A172 (cell line): ENCODE measurements at regions not wholly inside any gene's neighbourhood (a gene's known extent, or its start where the extent isn't known, plus 50 kb on each side); places are given as distances from the start of the nearest gene placed in this dataset.
"Not testable (repeated sequence)": the region's sequence is repeated elsewhere in the genome, so short reads cannot be mapped to it uniquely, and the experiment has no call there.

Experiments
- DNase-seq: peaks from one replicate; pipeline ENCODE4 v3.0.0-alpha.2; 2015; ENCODE audit warnings: low spot score

- no peak for DNase-seq
These were observed 541.6 kb upstream of the FLRT2 start for GRCh38 chr14:84988357-84988756.

GRCh38 chr14:84991021-84991420 lies 538.9 kb upstream of the FLRT2 start:
- DNase-seq: no peak

- no peak for DNase-seq
These were observed 531.7 kb upstream of the FLRT2 start for GRCh38 chr14:84998216-84998615.

GRCh38 chr14:85002846-85003245 lies 527.1 kb upstream of the FLRT2 start:
- DNase-seq: no peak

- DNase-seq: no peak
These were observed 526.1 kb upstream of the FLRT2 start for GRCh38 chr14:85003805-85004204.

GRCh38 chr14:85009506-85009905 lies 520.4 kb upstream of the FLRT2 start:
- no peak for DNase-seq

GRCh38 chr14:85010186-85010585 lies 519.8 kb upstream of the FLRT2 start:
- no peak for DNase-seq

GRCh38 chr14:85016496-85016895 lies 513.4 kb upstream of the FLRT2 start:
- DNase-seq: no peak

- DNase-seq: not testable (repeated sequence)
These were observed 506.1 kb upstream of the FLRT2 start for GRCh38 chr14:85023866-85024265.

GRCh38 chr14:85024931-85025330 lies 505.0 kb upstream of the FLRT2 start:
- peak; percentile 82 for DNase-seq

GRCh38 chr14:85027681-85028370 lies 502.1 kb upstream of the FLRT2 start:
- no peak for DNase-seq

GRCh38 chr14:85037411-85037810 lies 492.5 kb upstream of the FLRT2 start:
- no peak for DNase-seq

- no peak for DNase-seq
These were observed 491.2 kb upstream of the FLRT2 start for GRCh38 chr14:85038526-85039352.

GRCh38 chr14:85039353-85039626 lies 490.7 kb upstream of the FLRT2 start:
- DNase-seq: no peak

- DNase-seq: no peak
These were observed 489.8 kb upstream of the FLRT2 start for GRCh38 chr14:85040046-85040685.

GRCh38 chr14:85041618-85042017 lies 488.3 kb upstream of the FLRT2 start:
- DNase-seq: no peak

GRCh38 chr14:85042301-85042700 lies 487.6 kb upstream of the FLRT2 start:
- DNase-seq: no peak

- DNase-seq: no peak
These were observed 479.8 kb upstream of the FLRT2 start for GRCh38 chr14:85050180-85050579.

GRCh38 chr14:85052646-85053045 lies 477.3 kb upstream of the FLRT2 start:
- DNase-seq: no peak

- DNase-seq: no peak
These were observed 475.8 kb upstream of the FLRT2 start for GRCh38 chr14:85054178-85054577.

GRCh38 chr14:85056267-85056666 lies 473.7 kb upstream of the FLRT2 start:
- DNase-seq: no peak

GRCh38 chr14:85057221-85057620 lies 472.7 kb upstream of the FLRT2 start:
- no peak for DNase-seq

- no peak for DNase-seq
These were observed 471.8 kb upstream of the FLRT2 start for GRCh38 chr14:85058150-85058549.
